ENCODE measurements at regions not wholly inside any gene's neighbourhood (a gene's known extent, or its start where the extent isn't known, plus 50 kb on each side); places are given as distances from the start of the nearest gene placed in this dataset.

GRCh38 chr7:35437619-35438275 lies 183.8 kb upstream of the TBX20 start:
- TF ChIP-seq POLR2AphosphoS5 (IDR thresholded peaks at IDR 0.05; ENCODE audit: low read length) (no peak), HSF1 (IDR thresholded peaks at IDR 0.05; ENCODE audit: low read depth, low read length) (no peak), ZBTB33 (IDR thresholded peaks at IDR 0.05) (no peak), CTCF (IDR thresholded peaks at IDR 0.05 in 2 of 3, conservative IDR thresholded peaks at IDR 0.05 in 1 of 3; ENCODE audit: control insufficient read depth in 2 of 3, extremely low read depth in 1 of 3, insufficient read depth in 1 of 3, low read depth in 3 of 3, low read length in 3 of 3) (no peak), POLR2A (IDR thresholded peaks at IDR 0.05; ENCODE audit: low read depth, low read length) (no peak), PBX3 (IDR thresholded peaks at IDR 0.05; ENCODE audit: insufficient replicate concordance, low read depth, low read length) (no peak), EP300 (IDR thresholded peaks at IDR 0.05; ENCODE audit: borderline replicate concordance in 1 of 2, control insufficient read depth in 1 of 2, low read depth in 2 of 2, low read length in 2 of 2) (no peak), CBFB (IDR thresholded peaks at IDR 0.05; ENCODE audit: low read depth) (no peak), NR2C2 (IDR thresholded peaks at IDR 0.05; ENCODE audit: borderline replicate concordance, control insufficient read depth, insufficient read length, low read depth) (no peak), RFX5 (IDR thresholded peaks at IDR 0.05; ENCODE audit: low read depth, low read length) (no peak)

Data from GM12878 (cell line).